ENCODE measurements at regions not wholly inside any gene's neighbourhood (a gene's known extent, or its start where the extent isn't known, plus 50 kb on each side); places are given as distances from the start of the nearest gene placed in this dataset.
"Not testable (repeated sequence)": the region's sequence is repeated elsewhere in the genome, so short reads cannot be mapped to it uniquely, and the experiment has no call there.

- DNase-seq, result no peak
These were observed 53.7 kb downstream of the CAMK2N1 start for GRCh38 chr1:20432341-20432740.

- DNase-seq, result no peak
These were observed 54.9 kb downstream of the CAMK2N1 start for GRCh38 chr1:20431176-20431460.

GRCh38 chr1:20430355-20431175 is 55.4 kb downstream of the CAMK2N1 start:
- DNase-seq, result peak; percentile 3

- no peak for DNase-seq
These were observed 56.7 kb downstream of the CAMK2N1 start for GRCh38 chr1:20429296-20429695.

GRCh38 chr1:20428841-20429240 is 57.2 kb downstream of the CAMK2N1 start:
- no peak for DNase-seq

DNA sequence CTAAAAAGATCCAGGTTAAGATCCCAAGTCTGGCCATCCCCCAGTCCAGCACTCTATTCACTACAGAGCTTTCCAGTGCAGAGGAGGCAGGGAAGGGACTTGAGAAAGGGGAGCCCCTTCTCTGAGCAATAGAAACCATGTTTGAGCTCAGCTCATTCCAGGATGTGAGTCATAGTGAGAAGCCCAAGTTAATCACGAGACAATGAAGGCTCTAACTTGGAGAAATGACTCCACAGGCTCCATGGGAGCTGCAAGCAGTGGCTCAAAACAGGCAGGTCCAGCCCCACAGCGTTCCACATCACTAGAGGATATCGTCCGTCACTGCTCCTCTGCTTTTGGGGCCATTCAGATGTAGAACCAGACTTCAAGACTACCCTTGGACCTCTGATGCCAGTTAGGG is 59.1 kb downstream of the CAMK2N1 start:
- DNase-seq, result peak; percentile 22

- no peak for DNase-seq
These were observed 59.6 kb downstream of the CAMK2N1 start for GRCh38 chr1:20426371-20426770.

DNA sequence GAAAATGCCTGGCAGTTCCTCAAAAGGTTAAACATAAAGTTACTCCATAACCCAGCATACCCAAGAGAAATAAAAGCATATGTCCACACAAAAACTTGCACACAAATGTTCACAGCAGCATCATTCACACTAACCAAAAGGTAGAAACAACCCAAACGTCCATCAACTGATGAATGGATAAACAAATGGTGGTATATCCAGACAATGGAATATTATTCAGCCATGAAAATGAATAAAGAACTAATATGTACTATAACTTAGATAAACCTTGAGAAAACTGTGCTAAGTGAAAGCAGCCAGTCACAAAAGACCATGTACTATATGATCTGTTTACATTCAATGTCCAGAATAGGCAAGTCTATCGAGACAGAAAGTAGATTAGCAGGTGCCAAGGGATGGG is 60.4 kb downstream of the CAMK2N1 start:
- DNase-seq, result no peak

DNA sequence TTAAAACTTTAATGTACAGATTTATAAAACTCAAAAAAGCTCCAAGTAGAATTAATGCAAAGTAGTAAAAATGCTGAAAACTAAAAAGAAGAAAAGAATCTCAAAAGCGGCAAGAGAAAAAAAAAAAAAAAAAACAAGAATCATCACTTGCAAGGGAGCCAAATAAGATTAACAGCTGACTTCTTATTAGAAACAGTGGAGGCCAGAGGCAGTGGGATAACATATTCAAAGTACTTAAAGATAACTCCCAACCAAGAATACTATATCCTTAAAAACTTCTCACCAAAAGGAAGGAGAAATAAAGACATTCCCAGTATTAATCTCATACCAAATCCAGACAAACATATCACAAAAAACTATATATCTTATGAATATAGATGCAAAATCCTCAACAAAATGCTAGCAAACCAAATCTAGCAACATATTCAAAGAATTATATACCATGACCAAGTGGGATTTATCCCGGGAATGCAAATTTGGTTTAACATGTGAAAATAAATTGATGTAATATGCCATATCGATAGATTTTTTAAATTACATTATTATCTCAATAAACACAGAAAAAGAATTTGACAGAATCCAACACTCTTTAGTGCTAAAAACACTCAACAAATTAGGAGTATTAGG is 62.7 kb downstream of the CAMK2N1 start:
- DNase-seq, result no peak

GRCh38 chr1:20421441-20421840 is 64.6 kb downstream of the CAMK2N1 start:
- DNase-seq, result no peak

GRCh38 chr1:20417581-20417980 is 68.4 kb downstream of the CAMK2N1 start:
- no peak for DNase-seq

DNA sequence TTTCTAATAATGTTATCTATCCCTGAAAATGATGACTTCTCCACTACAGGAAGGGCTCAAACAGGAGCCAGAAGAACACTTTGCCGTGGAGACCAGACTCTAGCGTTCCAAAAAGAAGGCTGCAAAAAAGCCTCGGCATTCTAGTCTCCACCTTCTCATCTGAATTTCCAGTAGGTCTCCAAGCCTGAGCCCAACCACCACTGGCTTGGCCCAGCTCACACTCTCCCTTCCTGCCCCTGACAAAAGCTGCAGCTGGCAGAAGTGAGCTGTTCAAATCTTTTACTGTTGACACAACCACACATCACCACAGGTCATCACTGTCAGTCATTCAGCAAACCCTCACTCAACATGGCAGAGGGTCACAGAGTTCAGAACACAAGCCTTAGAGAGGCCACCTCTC is 69.3 kb downstream of the CAMK2N1 start:
- DNase-seq, result no peak

- no peak for DNase-seq
These were observed 72.3 kb downstream of the CAMK2N1 start for GRCh38 chr1:20413776-20414140.

DNA sequence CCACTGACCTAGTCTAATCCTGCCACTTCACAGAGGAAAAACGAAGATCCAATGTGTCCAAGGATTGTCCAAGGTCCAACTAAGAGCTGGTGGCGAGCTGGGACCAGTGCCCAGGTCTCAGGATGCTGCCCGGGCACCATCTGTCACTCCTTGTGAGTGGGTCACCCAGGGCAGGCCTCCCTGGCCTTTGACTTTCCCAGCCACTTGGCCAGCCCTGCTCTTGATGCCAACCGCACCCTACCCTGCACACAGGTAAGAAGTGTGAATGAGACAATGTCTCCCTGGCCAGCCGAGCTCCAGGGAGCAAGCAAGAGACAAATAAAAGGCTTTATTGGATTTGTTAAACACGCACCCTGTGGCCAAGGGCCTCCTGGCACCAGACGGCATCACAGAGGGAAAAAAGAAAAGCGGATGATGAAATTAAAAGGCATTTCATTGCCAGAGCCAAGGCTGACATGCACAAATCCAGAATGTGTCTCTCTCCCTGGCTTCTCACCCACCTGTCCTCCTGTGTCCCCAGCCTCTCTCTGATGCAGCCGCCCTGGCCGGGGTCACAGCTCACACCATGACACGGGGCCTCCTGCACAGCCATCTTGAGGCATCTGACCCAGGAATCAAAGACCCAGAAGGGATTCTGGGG is 72.8 kb downstream of the CAMK2N1 start:
- no peak for DNase-seq

GRCh38 chr1:20411196-20411980 is 74.6 kb downstream of the CAMK2N1 start:
- DNase-seq, result no peak

DNA sequence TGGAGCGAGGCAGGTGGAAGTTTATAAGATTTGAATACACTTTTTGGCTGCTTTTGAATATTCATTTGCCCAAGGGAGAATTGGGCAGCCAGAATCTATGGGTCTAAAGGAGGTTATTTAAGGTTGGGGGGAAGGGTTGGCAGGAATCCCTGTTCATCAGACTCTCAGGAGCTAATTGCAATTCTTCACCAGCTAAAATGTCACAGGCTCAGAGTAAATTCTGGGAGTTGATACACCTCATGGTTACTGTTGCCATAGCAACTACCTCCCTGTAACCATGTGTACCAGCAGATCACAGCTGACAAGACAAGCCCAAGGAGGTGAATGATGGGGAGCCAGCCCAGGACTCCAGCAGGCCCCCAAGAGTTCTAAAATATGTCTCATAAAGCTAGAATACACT is 75.5 kb downstream of the CAMK2N1 start:
- no peak for DNase-seq

DNA sequence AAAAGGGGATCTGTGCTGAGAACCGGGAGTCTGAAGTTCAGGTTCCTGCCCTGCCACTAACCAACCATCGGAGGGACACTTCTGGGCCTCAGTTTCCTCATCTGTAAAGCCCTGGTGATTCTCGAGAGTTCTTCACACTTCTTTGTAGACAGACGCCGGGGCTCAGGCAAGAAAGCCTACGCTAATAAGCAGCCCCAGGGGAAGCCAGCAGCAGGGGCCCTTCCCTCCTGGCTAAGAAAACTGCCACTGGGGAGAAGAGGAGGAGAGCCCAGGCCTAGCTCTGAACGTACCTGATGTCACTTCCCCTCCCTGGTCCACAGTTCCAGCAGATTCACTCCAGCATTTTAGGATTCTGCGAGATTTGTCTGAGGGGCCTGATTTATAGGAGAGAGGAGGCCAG is 76.0 kb downstream of the CAMK2N1 start:
- DNase-seq, result no peak

DNA sequence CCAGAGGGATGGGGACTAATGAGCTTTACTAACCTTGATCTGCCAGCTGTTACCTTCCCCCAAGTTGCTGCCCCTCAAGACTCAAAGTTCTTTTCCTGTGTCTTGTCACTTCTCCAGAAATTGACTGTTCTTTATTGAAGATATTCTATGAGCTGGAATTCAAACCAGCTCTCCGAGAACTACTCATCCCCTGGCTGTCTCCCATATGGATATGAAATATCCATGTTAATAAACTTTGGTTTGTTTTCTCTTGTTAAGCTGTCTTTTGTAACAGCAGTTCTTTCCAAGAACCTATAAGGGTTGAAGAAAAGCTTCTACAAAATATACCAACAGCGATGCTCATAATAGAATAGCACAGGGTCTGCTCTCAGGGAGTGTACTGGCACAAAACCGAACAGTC is 77.0 kb downstream of the CAMK2N1 start:
- no peak for DNase-seq

DNA sequence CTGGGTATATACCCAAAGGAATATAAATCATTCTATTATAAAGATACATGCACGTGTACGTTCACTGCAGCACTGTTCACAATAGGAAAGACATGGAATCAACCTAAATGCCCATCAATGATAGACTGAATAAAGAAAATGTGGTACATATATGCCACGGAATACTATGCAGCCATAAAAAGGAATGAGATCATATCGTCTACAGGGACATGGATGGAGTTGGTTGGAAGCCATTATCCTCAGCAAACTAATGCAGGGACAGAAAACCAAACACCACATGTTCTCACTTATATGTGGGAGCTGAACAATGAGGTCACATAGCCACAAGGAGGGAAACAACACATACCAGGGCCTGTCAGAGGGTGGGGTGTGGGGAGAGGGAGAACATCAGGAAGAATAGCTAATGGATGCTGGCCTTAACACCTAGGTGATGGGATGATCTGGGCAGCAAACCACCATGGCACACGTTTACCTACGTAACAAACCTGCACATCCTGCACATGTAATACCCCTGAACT is 77.8 kb downstream of the CAMK2N1 start:
- DNase-seq, result not testable (repeated sequence)

DNA sequence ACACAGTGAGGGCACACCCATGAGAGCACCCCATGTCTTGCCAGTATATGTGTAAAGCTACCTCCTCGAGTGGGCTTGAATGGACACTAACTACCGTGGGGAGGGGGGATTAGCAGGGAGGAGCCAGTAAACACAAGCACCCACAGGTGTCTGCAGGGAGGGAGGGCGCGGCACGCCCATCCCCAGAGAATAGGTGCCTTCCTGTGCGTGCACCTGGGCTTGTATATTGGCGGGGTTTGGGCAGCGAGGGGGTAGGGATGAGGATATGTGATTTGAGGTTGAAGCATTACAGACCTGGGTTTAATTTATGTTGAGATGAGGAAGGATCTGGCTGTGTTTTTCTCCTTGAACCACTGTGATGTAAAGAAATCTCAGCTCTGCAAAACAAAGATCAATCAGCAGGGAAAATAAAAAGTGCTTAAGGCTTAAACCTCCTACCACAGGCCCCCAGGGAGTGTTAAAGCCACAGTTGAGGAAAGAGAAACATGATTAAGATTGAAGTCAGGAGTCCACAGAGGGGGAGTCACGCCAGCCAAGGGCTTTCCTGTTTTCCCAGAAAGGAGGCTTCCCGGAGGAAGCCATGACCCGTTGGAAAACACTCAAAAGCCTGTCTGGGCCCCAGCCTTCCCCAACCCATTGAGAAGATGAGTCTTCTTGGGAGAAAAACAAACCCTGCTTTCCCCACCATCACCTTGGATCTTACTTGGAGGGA is 80.0 kb downstream of the CAMK2N1 start:
- DNase-seq, result no peak

DNA sequence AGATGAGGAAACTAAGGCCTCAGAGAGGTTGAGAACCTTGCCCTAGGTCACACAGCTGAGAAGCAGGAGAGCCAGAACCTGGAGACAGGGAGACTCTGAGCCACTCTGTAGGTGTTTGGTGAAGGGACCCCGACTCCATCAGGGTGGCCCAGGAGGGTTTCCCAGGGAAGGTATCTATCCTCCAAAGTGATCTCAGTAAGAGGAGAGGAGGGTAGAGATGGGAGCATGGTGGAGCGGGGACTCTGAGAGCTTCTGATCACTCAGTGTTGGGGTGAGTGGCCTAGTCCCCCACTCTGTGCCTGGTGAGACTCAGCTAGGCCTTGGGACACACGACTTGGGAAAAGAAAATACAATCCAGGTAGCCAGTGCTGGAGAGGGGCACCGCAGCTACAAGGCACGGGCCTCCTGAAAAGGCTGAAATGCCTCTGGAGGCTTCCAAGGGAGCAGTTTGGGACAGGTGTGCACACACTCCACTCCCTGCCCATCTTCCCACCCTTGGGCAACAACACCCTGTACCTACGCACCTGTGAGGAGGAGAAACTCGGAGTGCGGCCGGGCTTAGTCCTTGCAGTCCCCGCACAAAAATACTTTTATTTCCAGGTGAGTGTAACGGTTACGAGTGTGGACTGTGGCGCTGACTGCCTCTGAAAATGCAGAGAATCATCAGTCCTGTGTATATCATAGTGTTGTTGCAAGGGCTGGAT is 80.8 kb downstream of the CAMK2N1 start:
- DNase-seq, result no peak

Data from inflammatory macrophage treated with lipopolysaccharide for 4 hours (primary cell).